GM23338 (cell line): ENCODE measurements at regions not wholly inside any gene's neighbourhood (a gene's known extent, or its start where the extent isn't known, plus 50 kb on each side); places are given as distances from the start of the nearest gene placed in this dataset.

Source experiments
- ATAC-seq: fragments of 200-7000 bp; cut with Tn5 transposase; 3 replicates; pipeline ENCODE4 v1.9.1; 2020
- DNase-seq: peaks from one replicate; pipeline ENCODE4 v3.0.0-alpha.2; 2015; ENCODE audit warnings: low spot score
- H2AFZ ChIP-seq: fragments of 200-600 bp; sonication (generic); 2 replicates; pipeline ENCODE4 v1.8.0; 2016; ENCODE audit warnings: antibody characterized with exemption, mild to moderate bottlenecking, moderate library complexity
- H3F3A ChIP-seq: fragments of 200-600 bp; sonication (generic); replicated peaks from 2 replicates; pipeline ENCODE4 v1.8.0; 2017; ENCODE audit warnings: antibody characterized with exemption, mixed run types, low read depth
- H3K27ac ChIP-seq: fragments of 200-600 bp; sonication (generic); 2 replicates; pipeline ENCODE4 v1.6.1; 2016; ENCODE audit warnings: low read depth
- H3K27me3 ChIP-seq: fragments of 200-600 bp; sonication (generic); 2 replicates; pipeline ENCODE4 v1.8.0; 2016; ENCODE audit warnings: mild to moderate bottlenecking, mixed run types, moderate library complexity; ENCODE audit not compliant: insufficient read depth
- H3K36me3 ChIP-seq: fragments of 200-600 bp; sonication (generic); 2 replicates; pipeline ENCODE4 v1.8.0; 2016; ENCODE audit warnings: mild to moderate bottlenecking; ENCODE audit not compliant: insufficient read depth
- H3K4me1 ChIP-seq: fragments of 200-600 bp; sonication (generic); 2 replicates; pipeline ENCODE4 v1.8.0; 2016; ENCODE audit warnings: mild to moderate bottlenecking, moderate library complexity; ENCODE audit not compliant: insufficient read depth
- H3K4me2 ChIP-seq: fragments of 200-600 bp; sonication (generic); 2 replicates; pipeline ENCODE4 v1.7.1; 2017; ENCODE audit warnings: mixed run types
- H3K4me3 ChIP-seq: fragments of 200-600 bp; sonication (generic); 2 replicates; pipeline ENCODE4 v1.6.1; 2016; ENCODE audit warnings: mixed run types
- H3K79me2 ChIP-seq: fragments of 200-600 bp; sonication (generic); replicated peaks from 2 replicates; pipeline ENCODE4 v1.8.0; 2017; ENCODE audit warnings: mild to moderate bottlenecking; ENCODE audit not compliant: insufficient read depth
- H3K9me2 ChIP-seq: fragments of 200-600 bp; sonication (generic); 2 replicates; pipeline ENCODE4 v1.8.0; 2017; ENCODE audit not compliant: insufficient read depth
- H4K20me1 ChIP-seq: fragments of 200-600 bp; sonication (generic); replicated peaks from 2 replicates; pipeline ENCODE4 v1.8.0; 2017; ENCODE audit warnings: mild to moderate bottlenecking; ENCODE audit not compliant: insufficient read depth
- H3K27ac Mint-ChIP-seq: 2 replicates; pipeline ENCODE4 v1.8.0; 2020; ENCODE audit warnings: inconsistent platforms, mild to moderate bottlenecking, moderate library complexity, mixed read lengths
- H3K27me3 Mint-ChIP-seq: 3 replicates; pipeline ENCODE4 v1.8.0; 2022; ENCODE audit warnings: low read depth, mild to moderate bottlenecking, moderate library complexity, mixed read lengths, inconsistent platforms; ENCODE audit not compliant: insufficient read depth, poor library complexity
- H3K36me3 Mint-ChIP-seq: 3 replicates; pipeline ENCODE4 v1.8.0; 2021; ENCODE audit warnings: low read depth, mild to moderate bottlenecking, inconsistent platforms, moderate library complexity, mixed read lengths
- H3K4me1 Mint-ChIP-seq: 3 replicates; pipeline ENCODE4 v1.8.0; 2020; ENCODE audit warnings: mild to moderate bottlenecking, inconsistent platforms, mixed read lengths
- H3K4me3 Mint-ChIP-seq: 3 replicates; pipeline ENCODE4 v1.8.0; 2021; ENCODE audit warnings: moderate library complexity, mild to moderate bottlenecking, inconsistent platforms, mixed read lengths
- H3K9me3 Mint-ChIP-seq: 3 replicates; pipeline ENCODE4 v1.8.0; 2020; ENCODE audit warnings: moderate library complexity, mild to moderate bottlenecking, inconsistent platforms, mixed read lengths
- CREB1 ChIP-seq: fragments of 250-450 bp; sonication (Bioruptor Pico); IDR thresholded peaks from 2 replicates; pipeline ENCODE4 v1.5.0; 2020; ENCODE audit warnings: low read depth, mild to moderate bottlenecking, moderate library complexity
- EZH2phosphoT487 ChIP-seq: fragments of 200-600 bp; sonication (generic); IDR thresholded peaks from one replicate; pipeline ENCODE4 v1.8.1; 2018; ENCODE audit warnings: antibody characterized with exemption; ENCODE audit not compliant: unreplicated experiment
- JUNB ChIP-seq: IDR thresholded peaks from one replicate; pipeline ENCODE4 v1.6.1; 2016; ENCODE audit warnings: antibody characterized with exemption; ENCODE audit not compliant: unreplicated experiment
- NANOG ChIP-seq: IDR thresholded peaks from 2 replicates; pipeline ENCODE4 v1.6.1; 2016; ENCODE audit warnings: antibody characterized with exemption, borderline replicate concordance
- POLR2AphosphoS5 ChIP-seq: IDR thresholded peaks from 2 replicates; pipeline ENCODE4 v1.6.1; 2016; ENCODE audit warnings: antibody characterized with exemption, low read depth
- STAT1 ChIP-seq: IDR thresholded peaks from one replicate; pipeline ENCODE4 v1.6.1; 2016; ENCODE audit warnings: antibody characterized with exemption; ENCODE audit not compliant: unreplicated experiment
- ZNF114 ChIP-seq: fragments of 250-450 bp; sonication (Bioruptor Pico); IDR thresholded peaks from 2 replicates; pipeline ENCODE4 v1.5.0; 2020; ENCODE audit warnings: mild to moderate bottlenecking, moderate library complexity
- TF ChIP-seq, protein P1 (sequence below): IDR thresholded peaks from 2 replicates; pipeline ENCODE4 v1.6.1; 2016; ENCODE audit warnings: antibody characterized with exemption
- TF ChIP-seq, protein P2 (sequence below): IDR thresholded peaks from one replicate; pipeline ENCODE4 v1.6.1; 2018; ENCODE audit warnings: antibody characterized with exemption; ENCODE audit not compliant: unreplicated experiment
- TF ChIP-seq, protein P3 (sequence below), 2 experiments: fragments of 200-600 bp in 1 of 2; sonication (generic) in 1 of 2; conservative IDR thresholded peaks; 2 replicates each; pipeline versions ENCODE4 v1.5.1 to v1.6.1; 2016 to 2017; ENCODE audit warnings: antibody characterized with exemption in 2 of 2, low read depth in 2 of 2, mild to moderate bottlenecking in 2 of 2, moderate library complexity in 1 of 2

DNA sequence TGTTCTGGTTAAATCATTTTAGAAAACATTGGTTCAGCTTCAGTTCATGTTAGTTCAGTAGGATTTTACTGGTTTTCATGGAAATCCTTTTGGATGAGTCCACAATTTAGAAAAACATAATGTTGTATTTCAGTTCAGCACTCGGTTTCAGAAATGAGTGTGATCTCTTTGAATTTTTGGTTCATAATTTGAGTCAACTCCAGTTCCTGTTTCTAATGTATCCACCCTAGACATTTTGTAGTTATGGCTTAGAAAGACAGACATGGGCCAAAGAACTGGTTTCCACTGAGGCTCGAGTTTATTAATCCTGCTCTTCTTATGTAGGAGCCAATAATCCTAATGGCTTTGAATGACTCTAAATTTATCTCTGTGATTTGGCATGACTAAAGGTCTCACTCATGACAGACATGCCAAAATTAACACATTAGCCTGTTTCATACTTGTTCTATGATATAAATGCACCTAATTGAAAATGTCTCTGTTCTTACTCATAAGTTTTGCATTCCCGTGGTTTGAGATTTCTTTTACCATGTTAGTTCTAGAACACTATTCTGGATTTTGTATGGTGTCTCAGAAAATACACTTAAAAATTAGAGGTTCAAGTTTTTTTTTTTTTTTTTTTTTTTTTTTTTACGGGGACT is 82.3 kb upstream of the SPRED2 start:
- H3K36me3 Mint-ChIP-seq: no peaks in the 10 kb centered on the region
- H3K27me3 Mint-ChIP-seq: no peaks in the 10 kb centered on the region
- Histone ChIP-seq H2AFZ (no peak overlapping the region), H3K36me3 (no peaks in the 10 kb centered on the region), H3K4me2 (no peak overlapping the region), H4K20me1 (no peaks in the 10 kb centered on the region), H3K27ac (no peak overlapping the region), H3K27me3 (no peaks in the 10 kb centered on the region), H3K4me3 (no peak overlapping the region), H3K4me1 (no peaks in the 10 kb centered on the region), H3F3A (no peaks in the 10 kb centered on the region), H3K9me2 (no peaks in the 10 kb centered on the region), H3K79me2 (no peaks in the 10 kb centered on the region)
- H3K9me3 Mint-ChIP-seq: no peaks in the 10 kb centered on the region
- no peak for TF ChIP-seq POLR2AphosphoS5
- TF ChIP-seq, protein P1, sequence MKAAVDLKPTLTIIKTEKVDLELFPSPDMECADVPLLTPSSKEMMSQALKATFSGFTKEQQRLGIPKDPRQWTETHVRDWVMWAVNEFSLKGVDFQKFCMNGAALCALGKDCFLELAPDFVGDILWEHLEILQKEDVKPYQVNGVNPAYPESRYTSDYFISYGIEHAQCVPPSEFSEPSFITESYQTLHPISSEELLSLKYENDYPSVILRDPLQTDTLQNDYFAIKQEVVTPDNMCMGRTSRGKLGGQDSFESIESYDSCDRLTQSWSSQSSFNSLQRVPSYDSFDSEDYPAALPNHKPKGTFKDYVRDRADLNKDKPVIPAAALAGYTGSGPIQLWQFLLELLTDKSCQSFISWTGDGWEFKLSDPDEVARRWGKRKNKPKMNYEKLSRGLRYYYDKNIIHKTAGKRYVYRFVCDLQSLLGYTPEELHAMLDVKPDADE: no peak
- TF ChIP-seq CREB1 (CRISPR knock-in tag): no peak
- TF ChIP-seq STAT1: no peak
- TF ChIP-seq, protein P2, sequence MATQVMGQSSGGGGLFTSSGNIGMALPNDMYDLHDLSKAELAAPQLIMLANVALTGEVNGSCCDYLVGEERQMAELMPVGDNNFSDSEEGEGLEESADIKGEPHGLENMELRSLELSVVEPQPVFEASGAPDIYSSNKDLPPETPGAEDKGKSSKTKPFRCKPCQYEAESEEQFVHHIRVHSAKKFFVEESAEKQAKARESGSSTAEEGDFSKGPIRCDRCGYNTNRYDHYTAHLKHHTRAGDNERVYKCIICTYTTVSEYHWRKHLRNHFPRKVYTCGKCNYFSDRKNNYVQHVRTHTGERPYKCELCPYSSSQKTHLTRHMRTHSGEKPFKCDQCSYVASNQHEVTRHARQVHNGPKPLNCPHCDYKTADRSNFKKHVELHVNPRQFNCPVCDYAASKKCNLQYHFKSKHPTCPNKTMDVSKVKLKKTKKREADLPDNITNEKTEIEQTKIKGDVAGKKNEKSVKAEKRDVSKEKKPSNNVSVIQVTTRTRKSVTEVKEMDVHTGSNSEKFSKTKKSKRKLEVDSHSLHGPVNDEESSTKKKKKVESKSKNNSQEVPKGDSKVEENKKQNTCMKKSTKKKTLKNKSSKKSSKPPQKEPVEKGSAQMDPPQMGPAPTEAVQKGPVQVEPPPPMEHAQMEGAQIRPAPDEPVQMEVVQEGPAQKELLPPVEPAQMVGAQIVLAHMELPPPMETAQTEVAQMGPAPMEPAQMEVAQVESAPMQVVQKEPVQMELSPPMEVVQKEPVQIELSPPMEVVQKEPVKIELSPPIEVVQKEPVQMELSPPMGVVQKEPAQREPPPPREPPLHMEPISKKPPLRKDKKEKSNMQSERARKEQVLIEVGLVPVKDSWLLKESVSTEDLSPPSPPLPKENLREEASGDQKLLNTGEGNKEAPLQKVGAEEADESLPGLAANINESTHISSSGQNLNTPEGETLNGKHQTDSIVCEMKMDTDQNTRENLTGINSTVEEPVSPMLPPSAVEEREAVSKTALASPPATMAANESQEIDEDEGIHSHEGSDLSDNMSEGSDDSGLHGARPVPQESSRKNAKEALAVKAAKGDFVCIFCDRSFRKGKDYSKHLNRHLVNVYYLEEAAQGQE: no peak
- TF ChIP-seq JUNB: no peak
- no peak for TF ChIP-seq NANOG
- no peak for TF ChIP-seq ZNF114
- TF ChIP-seq, protein P3, sequence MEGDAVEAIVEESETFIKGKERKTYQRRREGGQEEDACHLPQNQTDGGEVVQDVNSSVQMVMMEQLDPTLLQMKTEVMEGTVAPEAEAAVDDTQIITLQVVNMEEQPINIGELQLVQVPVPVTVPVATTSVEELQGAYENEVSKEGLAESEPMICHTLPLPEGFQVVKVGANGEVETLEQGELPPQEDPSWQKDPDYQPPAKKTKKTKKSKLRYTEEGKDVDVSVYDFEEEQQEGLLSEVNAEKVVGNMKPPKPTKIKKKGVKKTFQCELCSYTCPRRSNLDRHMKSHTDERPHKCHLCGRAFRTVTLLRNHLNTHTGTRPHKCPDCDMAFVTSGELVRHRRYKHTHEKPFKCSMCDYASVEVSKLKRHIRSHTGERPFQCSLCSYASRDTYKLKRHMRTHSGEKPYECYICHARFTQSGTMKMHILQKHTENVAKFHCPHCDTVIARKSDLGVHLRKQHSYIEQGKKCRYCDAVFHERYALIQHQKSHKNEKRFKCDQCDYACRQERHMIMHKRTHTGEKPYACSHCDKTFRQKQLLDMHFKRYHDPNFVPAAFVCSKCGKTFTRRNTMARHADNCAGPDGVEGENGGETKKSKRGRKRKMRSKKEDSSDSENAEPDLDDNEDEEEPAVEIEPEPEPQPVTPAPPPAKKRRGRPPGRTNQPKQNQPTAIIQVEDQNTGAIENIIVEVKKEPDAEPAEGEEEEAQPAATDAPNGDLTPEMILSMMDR (conservative IDR thresholded peaks at IDR 0.05; ENCODE audit: low read depth in 2 of 2): no peak
- no peak for TF ChIP-seq EZH2phosphoT487
- H3K4me1 Mint-ChIP-seq: no peaks in the 10 kb centered on the region
- DNase-seq (no peak), ATAC-seq (no peak)
- H3K4me3 Mint-ChIP-seq: no peak overlapping the region
- no peak overlapping the region for H3K27ac Mint-ChIP-seq

DNA sequence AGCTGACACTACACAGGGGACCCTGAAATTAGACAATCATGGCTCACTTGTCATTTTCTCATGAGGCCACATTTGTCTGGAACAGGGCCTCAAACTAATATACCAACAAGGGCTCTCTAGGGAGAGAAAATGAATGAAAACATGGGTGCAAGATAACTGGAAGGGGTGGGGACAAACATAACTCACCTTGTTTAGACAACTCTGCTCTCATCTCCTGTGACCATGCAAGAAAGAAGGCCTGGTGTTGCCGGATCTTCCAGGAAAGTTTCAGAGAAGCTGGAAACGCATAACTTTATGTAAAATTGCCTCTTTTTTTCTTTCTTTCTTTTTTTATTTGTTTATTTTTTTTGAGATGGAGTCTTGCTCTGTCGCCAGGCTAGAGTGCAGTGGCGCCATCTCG is 80.4 kb upstream of the SPRED2 start:
- H3K27me3 Mint-ChIP-seq: peaks cover 1% of the 10 kb centered on the region
- no peaks in the 10 kb centered on the region for H3K4me1 Mint-ChIP-seq
- H3K4me1 ChIP-seq: no peaks in the 10 kb centered on the region
- DNase-seq: no peak
- H2AFZ ChIP-seq: no peak overlapping the region
- no peaks in the 10 kb centered on the region for H3K79me2 ChIP-seq
- H3K9me3 Mint-ChIP-seq: no peaks in the 10 kb centered on the region
- no peak overlapping the region for H3K4me2 ChIP-seq
- H3K36me3 Mint-ChIP-seq: no peaks in the 10 kb centered on the region
- H3K36me3 ChIP-seq: no peaks in the 10 kb centered on the region
- no peak overlapping the region for H3K4me3 Mint-ChIP-seq
- H3K9me2 ChIP-seq: no peaks in the 10 kb centered on the region
- no peaks in the 10 kb centered on the region for H3F3A ChIP-seq
- no peak overlapping the region for H3K27ac Mint-ChIP-seq
- H4K20me1 ChIP-seq: no peaks in the 10 kb centered on the region
- no peaks in the 10 kb centered on the region for H3K27me3 ChIP-seq
- no peak overlapping the region for H3K27ac ChIP-seq
- no peak overlapping the region for H3K4me3 ChIP-seq
- ATAC-seq: no peak
- TF ChIP-seq, protein P3 (conservative IDR thresholded peaks at IDR 0.05; ENCODE audit: low read depth in 2 of 2): no peak
- no peak for TF ChIP-seq STAT1
